ENCODE measurements at regions not wholly inside any gene's neighbourhood (a gene's known extent, or its start where the extent isn't known, plus 50 kb on each side); places are given as distances from the start of the nearest gene placed in this dataset.

GRCh38 chr13:57918086-57918485 lies 286.5 kb downstream of the PCDH17 start:
- Histone ChIP-seq H3K27ac (ENCODE audit: low read depth, low read length) (no peak overlapping the region), H3K9ac (ENCODE audit: low read length) (no peak overlapping the region), H3K4me1 (ENCODE audit: insufficient read depth, low read length) (no peaks in the 10 kb centered on the region), H3K9me3 (ENCODE audit: low read length) (no peaks in the 10 kb centered on the region), H3K27me3 (ENCODE audit: control insufficient read depth in 1 of 2, insufficient read depth in 2 of 2, low read length in 2 of 2) (no peaks in the 10 kb centered on the region), H3K36me3 (ENCODE audit: insufficient read depth, low read length) (no peaks in the 10 kb centered on the region), H3K4me3 (ENCODE audit: low read depth in 1 of 2, low read length in 2 of 2) (no peak overlapping the region)

- Histone ChIP-seq H3K4me1 (ENCODE audit: insufficient read depth, low read length) (no peaks in the 10 kb centered on the region), H3K9me3 (ENCODE audit: low read length) (no peaks in the 10 kb centered on the region), H3K36me3 (ENCODE audit: insufficient read depth, low read length) (no peaks in the 10 kb centered on the region), H3K27me3 (ENCODE audit: control insufficient read depth in 1 of 2, insufficient read depth in 2 of 2, low read length in 2 of 2) (no peaks in the 10 kb centered on the region), H3K4me3 (ENCODE audit: low read depth in 1 of 2, low read length in 2 of 2) (no peak overlapping the region), H3K27ac (ENCODE audit: low read depth, low read length) (no peak overlapping the region), H3K9ac (ENCODE audit: low read length) (no peak overlapping the region)
These were observed 287.4 kb downstream of the PCDH17 start for GRCh38 chr13:57918913-57919312.

GRCh38 chr13:57925250-57925649 lies 293.7 kb downstream of the PCDH17 start:
- H3K27ac ChIP-seq (ENCODE audit: low read depth, low read length): no peak overlapping the region
- H3K9ac ChIP-seq (ENCODE audit: low read length): no peak overlapping the region
- H3K4me3 ChIP-seq (ENCODE audit: low read depth in 1 of 2, low read length in 2 of 2): no peak overlapping the region
- H3K9me3 ChIP-seq (ENCODE audit: low read length): no peaks in the 10 kb centered on the region
- H3K36me3 ChIP-seq (ENCODE audit: insufficient read depth, low read length): no peaks in the 10 kb centered on the region
- no peaks in the 10 kb centered on the region for H3K27me3 ChIP-seq (ENCODE audit: control insufficient read depth in 1 of 2, insufficient read depth in 2 of 2, low read length in 2 of 2)
- no peaks in the 10 kb centered on the region for H3K4me1 ChIP-seq (ENCODE audit: insufficient read depth, low read length)

- Histone ChIP-seq H3K9me3 (ENCODE audit: low read length) (no peaks in the 10 kb centered on the region), H3K27me3 (ENCODE audit: control insufficient read depth in 1 of 2, insufficient read depth in 2 of 2, low read length in 2 of 2) (no peaks in the 10 kb centered on the region), H3K4me3 (ENCODE audit: low read depth in 1 of 2, low read length in 2 of 2) (no peak overlapping the region), H3K27ac (ENCODE audit: low read depth, low read length) (no peak overlapping the region), H3K36me3 (ENCODE audit: insufficient read depth, low read length) (no peaks in the 10 kb centered on the region), H3K9ac (ENCODE audit: low read length) (no peak overlapping the region), H3K4me1 (ENCODE audit: insufficient read depth, low read length) (no peaks in the 10 kb centered on the region)
These were observed 294.2 kb downstream of the PCDH17 start for GRCh38 chr13:57925751-57926150.

- Histone ChIP-seq H3K27me3 (ENCODE audit: control insufficient read depth in 1 of 2, insufficient read depth in 2 of 2, low read length in 2 of 2) (no peaks in the 10 kb centered on the region), H3K27ac (ENCODE audit: low read depth, low read length) (no peak overlapping the region), H3K9ac (ENCODE audit: low read length) (no peak overlapping the region), H3K9me3 (ENCODE audit: low read length) (no peaks in the 10 kb centered on the region), H3K4me1 (ENCODE audit: insufficient read depth, low read length) (no peaks in the 10 kb centered on the region), H3K36me3 (ENCODE audit: insufficient read depth, low read length) (no peaks in the 10 kb centered on the region), H3K4me3 (ENCODE audit: low read depth in 1 of 2, low read length in 2 of 2) (no peak overlapping the region)
These were observed 300.5 kb downstream of the PCDH17 start for GRCh38 chr13:57932061-57932460.

- H3K27me3 ChIP-seq (ENCODE audit: control insufficient read depth in 1 of 2, insufficient read depth in 2 of 2, low read length in 2 of 2): no peaks in the 10 kb centered on the region
- no peak overlapping the region for H3K9ac ChIP-seq (ENCODE audit: low read length)
- H3K4me3 ChIP-seq (ENCODE audit: low read depth in 1 of 2, low read length in 2 of 2): no peak overlapping the region
- no peaks in the 10 kb centered on the region for H3K36me3 ChIP-seq (ENCODE audit: insufficient read depth, low read length)
- no peak overlapping the region for H3K27ac ChIP-seq (ENCODE audit: low read depth, low read length)
- no peaks in the 10 kb centered on the region for H3K4me1 ChIP-seq (ENCODE audit: insufficient read depth, low read length)
- H3K9me3 ChIP-seq (ENCODE audit: low read length): no peaks in the 10 kb centered on the region
These were observed 302.1 kb downstream of the PCDH17 start for GRCh38 chr13:57933606-57934005.

GRCh38 chr13:57935965-57936364 lies 304.4 kb downstream of the PCDH17 start:
- no peaks in the 10 kb centered on the region for H3K27me3 ChIP-seq (ENCODE audit: control insufficient read depth in 1 of 2, insufficient read depth in 2 of 2, low read length in 2 of 2)
- no peaks in the 10 kb centered on the region for H3K36me3 ChIP-seq (ENCODE audit: insufficient read depth, low read length)
- no peak overlapping the region for H3K9ac ChIP-seq (ENCODE audit: low read length)
- H3K27ac ChIP-seq (ENCODE audit: low read depth, low read length): no peak overlapping the region
- H3K4me1 ChIP-seq (ENCODE audit: insufficient read depth, low read length): no peaks in the 10 kb centered on the region
- no peaks in the 10 kb centered on the region for H3K9me3 ChIP-seq (ENCODE audit: low read length)
- no peak overlapping the region for H3K4me3 ChIP-seq (ENCODE audit: low read depth in 1 of 2, low read length in 2 of 2)

- no peaks in the 10 kb centered on the region for H3K36me3 ChIP-seq (ENCODE audit: insufficient read depth, low read length)
- H3K27ac ChIP-seq (ENCODE audit: low read depth, low read length): no peak overlapping the region
- no peaks in the 10 kb centered on the region for H3K9me3 ChIP-seq (ENCODE audit: low read length)
- no peaks in the 10 kb centered on the region for H3K27me3 ChIP-seq (ENCODE audit: control insufficient read depth in 1 of 2, insufficient read depth in 2 of 2, low read length in 2 of 2)
- H3K9ac ChIP-seq (ENCODE audit: low read length): no peak overlapping the region
- H3K4me3 ChIP-seq (ENCODE audit: low read depth in 1 of 2, low read length in 2 of 2): no peak overlapping the region
- H3K4me1 ChIP-seq (ENCODE audit: insufficient read depth, low read length): no peaks in the 10 kb centered on the region
These were observed 314.8 kb downstream of the PCDH17 start for GRCh38 chr13:57946361-57946760.

GRCh38 chr13:57948884-57949283 lies 317.3 kb downstream of the PCDH17 start:
- Histone ChIP-seq H3K27me3 (ENCODE audit: control insufficient read depth in 1 of 2, insufficient read depth in 2 of 2, low read length in 2 of 2) (no peaks in the 10 kb centered on the region), H3K4me3 (ENCODE audit: low read depth in 1 of 2, low read length in 2 of 2) (no peak overlapping the region), H3K9me3 (ENCODE audit: low read length) (no peaks in the 10 kb centered on the region), H3K36me3 (ENCODE audit: insufficient read depth, low read length) (no peaks in the 10 kb centered on the region), H3K4me1 (ENCODE audit: insufficient read depth, low read length) (no peaks in the 10 kb centered on the region), H3K9ac (ENCODE audit: low read length) (no peak overlapping the region), H3K27ac (ENCODE audit: low read depth, low read length) (no peak overlapping the region)

GRCh38 chr13:57969951-57970350 lies 338.4 kb downstream of the PCDH17 start:
- no peak overlapping the region for H3K4me3 ChIP-seq (ENCODE audit: low read depth in 1 of 2, low read length in 2 of 2)
- H3K27me3 ChIP-seq (ENCODE audit: control insufficient read depth in 1 of 2, insufficient read depth in 2 of 2, low read length in 2 of 2): no peaks in the 10 kb centered on the region
- H3K9ac ChIP-seq (ENCODE audit: low read length): no peak overlapping the region
- H3K27ac ChIP-seq (ENCODE audit: low read depth, low read length): no peak overlapping the region
- no peaks in the 10 kb centered on the region for H3K36me3 ChIP-seq (ENCODE audit: insufficient read depth, low read length)
- no peaks in the 10 kb centered on the region for H3K4me1 ChIP-seq (ENCODE audit: insufficient read depth, low read length)
- H3K9me3 ChIP-seq (ENCODE audit: low read length): no peaks in the 10 kb centered on the region

GRCh38 chr13:57970404-57970803 lies 338.9 kb downstream of the PCDH17 start:
- H3K27ac ChIP-seq (ENCODE audit: low read depth, low read length): no peak overlapping the region
- no peak overlapping the region for H3K4me3 ChIP-seq (ENCODE audit: low read depth in 1 of 2, low read length in 2 of 2)
- H3K9ac ChIP-seq (ENCODE audit: low read length): no peak overlapping the region
- no peaks in the 10 kb centered on the region for H3K27me3 ChIP-seq (ENCODE audit: control insufficient read depth in 1 of 2, insufficient read depth in 2 of 2, low read length in 2 of 2)
- H3K36me3 ChIP-seq (ENCODE audit: insufficient read depth, low read length): no peaks in the 10 kb centered on the region
- no peaks in the 10 kb centered on the region for H3K9me3 ChIP-seq (ENCODE audit: low read length)
- no peaks in the 10 kb centered on the region for H3K4me1 ChIP-seq (ENCODE audit: insufficient read depth, low read length)

GRCh38 chr13:57982782-57983181 lies 351.2 kb downstream of the PCDH17 start:
- Histone ChIP-seq H3K27me3 (ENCODE audit: control insufficient read depth in 1 of 2, insufficient read depth in 2 of 2, low read length in 2 of 2) (no peaks in the 10 kb centered on the region), H3K27ac (ENCODE audit: low read depth, low read length) (no peak overlapping the region), H3K9me3 (ENCODE audit: low read length) (no peaks in the 10 kb centered on the region), H3K4me3 (ENCODE audit: low read depth in 1 of 2, low read length in 2 of 2) (no peak overlapping the region), H3K4me1 (ENCODE audit: insufficient read depth, low read length) (no peaks in the 10 kb centered on the region), H3K36me3 (ENCODE audit: insufficient read depth, low read length) (no peaks in the 10 kb centered on the region), H3K9ac (ENCODE audit: low read length) (no peak overlapping the region)
